A549 (cell line): ENCODE measurements at regions not wholly inside any gene's neighbourhood (a gene's known extent, or its start where the extent isn't known, plus 50 kb on each side); places are given as distances from the start of the nearest gene placed in this dataset.

Source experiments
- CBX8 ChIP-seq: fragments of 200-600 bp; sonication (generic); IDR thresholded peaks from 2 replicates; pipeline ENCODE4 v1.6.1; 2016
- EP300 ChIP-seq, 2 experiments: fragments of >200 bp; sonication (Bioruptor Twin); formaldehyde crosslinking; IDR thresholded peaks; 2 replicates in 1 of 2; 3 replicates in 1 of 2; pipeline ENCODE4 v1.6.1; 2016 to 2017
- HDAC2 ChIP-seq: fragments of 200-600 bp; sonication (generic); IDR thresholded peaks from 2 replicates; pipeline ENCODE4 v1.6.1; 2016
- JUNB ChIP-seq: fragments of >200 bp; sonication (Bioruptor Twin); formaldehyde crosslinking; IDR thresholded peaks from 2 replicates; pipeline ENCODE4 v1.6.1; 2016
- POLR2A ChIP-seq: IDR thresholded peaks from 2 replicates; pipeline ENCODE4 v1.6.1; 2012; ENCODE audit warnings: mild to moderate bottlenecking, low read length
- RFX5 ChIP-seq: fragments of 450-650 bp; IDR thresholded peaks from 2 replicates; pipeline ENCODE4 v1.7.1; 2014; ENCODE audit warnings: antibody characterized with exemption, mild to moderate bottlenecking, moderate library complexity
- TF ChIP-seq, protein P1 (sequence below): fragments of >200 bp; sonication (Bioruptor Twin); formaldehyde crosslinking; IDR thresholded peaks from 3 replicates; pipeline ENCODE4 v1.5.1; 2016
- TF ChIP-seq, protein P2 (sequence below): IDR thresholded peaks from 2 replicates; pipeline ENCODE4 v1.6.1; 2012; ENCODE audit warnings: low read depth, borderline replicate concordance
- TF ChIP-seq, protein P3 (sequence below): fragments of 150-350 bp; IDR thresholded peaks from 2 replicates; pipeline ENCODE4 v1.6.1; 2014; ENCODE audit warnings: low read depth, mild to moderate bottlenecking, low read length

DNA sequence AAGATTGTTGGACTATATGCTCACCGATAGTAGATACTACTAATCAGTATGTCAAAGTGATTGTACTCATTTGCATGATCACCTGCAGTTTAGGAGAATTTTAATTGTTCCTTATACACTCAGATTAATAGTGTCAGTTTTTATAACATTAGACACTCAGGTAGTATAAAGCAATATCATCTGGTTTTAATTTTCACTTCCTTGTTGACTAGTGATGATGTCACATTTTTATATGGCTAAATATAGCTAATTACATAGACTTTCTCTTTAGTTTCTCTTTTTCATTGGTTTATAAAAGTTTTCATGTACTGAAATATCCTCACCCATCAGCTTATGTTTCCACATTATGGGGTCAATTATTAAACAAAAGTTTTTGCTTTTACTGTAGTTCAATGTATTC, 1332.4 kb upstream of the ADGRL2 start:
- TF ChIP-seq, protein P1, sequence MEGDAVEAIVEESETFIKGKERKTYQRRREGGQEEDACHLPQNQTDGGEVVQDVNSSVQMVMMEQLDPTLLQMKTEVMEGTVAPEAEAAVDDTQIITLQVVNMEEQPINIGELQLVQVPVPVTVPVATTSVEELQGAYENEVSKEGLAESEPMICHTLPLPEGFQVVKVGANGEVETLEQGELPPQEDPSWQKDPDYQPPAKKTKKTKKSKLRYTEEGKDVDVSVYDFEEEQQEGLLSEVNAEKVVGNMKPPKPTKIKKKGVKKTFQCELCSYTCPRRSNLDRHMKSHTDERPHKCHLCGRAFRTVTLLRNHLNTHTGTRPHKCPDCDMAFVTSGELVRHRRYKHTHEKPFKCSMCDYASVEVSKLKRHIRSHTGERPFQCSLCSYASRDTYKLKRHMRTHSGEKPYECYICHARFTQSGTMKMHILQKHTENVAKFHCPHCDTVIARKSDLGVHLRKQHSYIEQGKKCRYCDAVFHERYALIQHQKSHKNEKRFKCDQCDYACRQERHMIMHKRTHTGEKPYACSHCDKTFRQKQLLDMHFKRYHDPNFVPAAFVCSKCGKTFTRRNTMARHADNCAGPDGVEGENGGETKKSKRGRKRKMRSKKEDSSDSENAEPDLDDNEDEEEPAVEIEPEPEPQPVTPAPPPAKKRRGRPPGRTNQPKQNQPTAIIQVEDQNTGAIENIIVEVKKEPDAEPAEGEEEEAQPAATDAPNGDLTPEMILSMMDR, result no peak
- TF ChIP-seq POLR2A, result no peak
- no peak for TF ChIP-seq RFX5
- TF ChIP-seq EP300 (IDR thresholded peaks at IDR 0.05), result no peak
- TF ChIP-seq, protein P2, sequence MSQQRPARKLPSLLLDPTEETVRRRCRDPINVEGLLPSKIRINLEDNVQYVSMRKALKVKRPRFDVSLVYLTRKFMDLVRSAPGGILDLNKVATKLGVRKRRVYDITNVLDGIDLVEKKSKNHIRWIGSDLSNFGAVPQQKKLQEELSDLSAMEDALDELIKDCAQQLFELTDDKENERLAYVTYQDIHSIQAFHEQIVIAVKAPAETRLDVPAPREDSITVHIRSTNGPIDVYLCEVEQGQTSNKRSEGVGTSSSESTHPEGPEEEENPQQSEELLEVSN, result no peak
- TF ChIP-seq CBX8, result no peak
- no peak for TF ChIP-seq JUNB
- TF ChIP-seq HDAC2, result no peak
- TF ChIP-seq, protein P3, sequence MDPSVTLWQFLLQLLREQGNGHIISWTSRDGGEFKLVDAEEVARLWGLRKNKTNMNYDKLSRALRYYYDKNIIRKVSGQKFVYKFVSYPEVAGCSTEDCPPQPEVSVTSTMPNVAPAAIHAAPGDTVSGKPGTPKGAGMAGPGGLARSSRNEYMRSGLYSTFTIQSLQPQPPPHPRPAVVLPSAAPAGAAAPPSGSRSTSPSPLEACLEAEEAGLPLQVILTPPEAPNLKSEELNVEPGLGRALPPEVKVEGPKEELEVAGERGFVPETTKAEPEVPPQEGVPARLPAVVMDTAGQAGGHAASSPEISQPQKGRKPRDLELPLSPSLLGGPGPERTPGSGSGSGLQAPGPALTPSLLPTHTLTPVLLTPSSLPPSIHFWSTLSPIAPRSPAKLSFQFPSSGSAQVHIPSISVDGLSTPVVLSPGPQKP, result no peak
